ENCODE measurements at regions not wholly inside any gene's neighbourhood (a gene's known extent, or its start where the extent isn't known, plus 50 kb on each side); places are given as distances from the start of the nearest gene placed in this dataset.

- no peak overlapping the region for H3K27ac ChIP-seq
- H3K9me3 ChIP-seq (ENCODE audit: control insufficient read depth, low read length), result no peaks in the 10 kb centered on the region
- H3K27me3 ChIP-seq (ENCODE audit: control insufficient read depth, insufficient read depth, low read length), result no peaks in the 10 kb centered on the region
- no peaks in the 10 kb centered on the region for H3K4me1 ChIP-seq
- no peaks in the 10 kb centered on the region for H3K79me2 ChIP-seq
- no peak overlapping the region for H3K4me3 ChIP-seq (ENCODE audit: low read depth, low read length)
- H3K9ac ChIP-seq, result no peak overlapping the region
- H2AFZ ChIP-seq, result no peak overlapping the region
- no peaks in the 10 kb centered on the region for H3K36me3 ChIP-seq (ENCODE audit: control insufficient read depth, insufficient read depth, low read length)
- TF ChIP-seq CTCF (IDR thresholded peaks at IDR 0.05), result no peak
- H3K4me2 ChIP-seq (ENCODE audit: low read length), result no peak overlapping the region
These were observed 59.3 kb upstream of the MYO10 start for GRCh38 chr5:16995372-16995771.

DNA sequence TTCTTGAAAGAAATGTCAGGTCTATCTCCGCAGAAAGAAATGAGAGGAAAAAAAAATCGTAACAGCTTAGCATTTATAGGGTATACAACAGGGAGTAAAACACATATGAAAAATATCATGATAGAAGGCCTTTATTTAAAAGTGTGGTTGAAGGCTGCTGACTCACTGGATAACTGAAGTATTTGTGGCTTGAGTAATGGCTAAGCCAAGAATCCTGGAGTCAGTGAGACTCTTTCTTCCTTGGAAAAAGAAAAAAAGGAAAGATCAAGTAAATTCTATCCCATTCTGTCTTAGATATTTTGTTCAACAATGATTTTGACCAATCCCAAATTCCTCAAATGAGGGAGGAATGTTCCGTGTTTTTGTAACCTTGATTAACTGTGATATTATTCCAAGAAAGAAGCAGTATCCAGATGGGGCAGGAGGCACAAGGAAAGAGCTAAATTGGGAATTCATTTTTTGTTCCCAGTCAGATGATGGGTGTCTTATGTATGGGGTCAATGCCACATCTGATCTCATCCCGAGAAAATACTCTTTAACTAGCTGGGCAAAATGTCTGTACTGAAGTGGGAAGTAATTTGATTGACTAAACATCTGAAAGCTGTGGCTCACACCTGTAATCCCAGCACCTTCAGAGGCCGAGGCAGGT, 64.3 kb upstream of the MYO10 start:
- no peak overlapping the region for H3K4me2 ChIP-seq (ENCODE audit: low read length)
- no peak overlapping the region for H3K27ac ChIP-seq
- TF ChIP-seq CTCF (IDR thresholded peaks at IDR 0.05), result no peak
- H3K4me3 ChIP-seq (ENCODE audit: low read depth, low read length), result no peak overlapping the region
- H3K4me1 ChIP-seq, result no peaks in the 10 kb centered on the region
- no peaks in the 10 kb centered on the region for H3K27me3 ChIP-seq (ENCODE audit: control insufficient read depth, insufficient read depth, low read length)
- H3K9me3 ChIP-seq (ENCODE audit: control insufficient read depth, low read length), result no peaks in the 10 kb centered on the region
- no peaks in the 10 kb centered on the region for H3K79me2 ChIP-seq
- no peaks in the 10 kb centered on the region for H3K36me3 ChIP-seq (ENCODE audit: control insufficient read depth, insufficient read depth, low read length)
- no peak overlapping the region for H2AFZ ChIP-seq
- no peak overlapping the region for H3K9ac ChIP-seq

DNA sequence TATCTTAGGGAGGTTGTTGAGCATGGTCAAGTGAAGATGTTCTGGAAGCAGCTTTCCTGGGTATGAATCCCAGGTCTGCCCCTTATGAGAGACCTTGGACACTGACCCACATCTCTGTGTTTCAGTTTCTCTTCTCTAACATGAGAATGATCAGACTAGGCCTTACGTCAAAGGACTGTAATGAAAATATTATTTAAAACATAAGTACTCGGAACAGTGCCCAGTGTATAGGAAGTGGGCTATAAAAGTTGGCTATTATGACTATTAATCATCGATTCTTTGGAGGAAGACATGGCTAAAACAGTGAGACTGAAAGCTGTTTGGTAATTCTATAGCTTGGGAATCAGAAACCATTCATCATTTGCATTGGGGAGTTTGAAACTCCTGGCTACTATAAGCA, 65.3 kb upstream of the MYO10 start:
- no peak overlapping the region for H3K4me2 ChIP-seq (ENCODE audit: low read length)
- no peak overlapping the region for H3K27ac ChIP-seq
- H3K9ac ChIP-seq, result no peak overlapping the region
- H3K4me3 ChIP-seq (ENCODE audit: low read depth, low read length), result no peak overlapping the region
- H3K4me1 ChIP-seq, result no peaks in the 10 kb centered on the region
- H3K36me3 ChIP-seq (ENCODE audit: control insufficient read depth, insufficient read depth, low read length), result no peaks in the 10 kb centered on the region
- no peaks in the 10 kb centered on the region for H3K27me3 ChIP-seq (ENCODE audit: control insufficient read depth, insufficient read depth, low read length)
- no peak for TF ChIP-seq CTCF (IDR thresholded peaks at IDR 0.05)
- no peaks in the 10 kb centered on the region for H3K79me2 ChIP-seq
- H3K9me3 ChIP-seq (ENCODE audit: control insufficient read depth, low read length), result no peaks in the 10 kb centered on the region
- H2AFZ ChIP-seq, result no peak overlapping the region

- no peaks in the 10 kb centered on the region for H3K4me1 ChIP-seq
- no peak overlapping the region for H3K4me3 ChIP-seq (ENCODE audit: low read depth, low read length)
- TF ChIP-seq CTCF (IDR thresholded peaks at IDR 0.05), result no peak
- no peak overlapping the region for H2AFZ ChIP-seq
- H3K9ac ChIP-seq, result no peak overlapping the region
- no peaks in the 10 kb centered on the region for H3K79me2 ChIP-seq
- H3K9me3 ChIP-seq (ENCODE audit: control insufficient read depth, low read length), result no peaks in the 10 kb centered on the region
- H3K4me2 ChIP-seq (ENCODE audit: low read length), result no peak overlapping the region
- no peak overlapping the region for H3K27ac ChIP-seq
- H3K27me3 ChIP-seq (ENCODE audit: control insufficient read depth, insufficient read depth, low read length), result no peaks in the 10 kb centered on the region
- H3K36me3 ChIP-seq (ENCODE audit: control insufficient read depth, insufficient read depth, low read length), result no peaks in the 10 kb centered on the region
These were observed 68.5 kb upstream of the MYO10 start for GRCh38 chr5:17004441-17005106.

All from parathyroid adenoma (tissue), 2 donors.